CD4-positive, alpha-beta memory T cell (primary cell): ENCODE measurements at regions not wholly inside any gene's neighbourhood (a gene's known extent, or its start where the extent isn't known, plus 50 kb on each side); places are given as distances from the start of the nearest gene placed in this dataset.

Experiments used
- CTCF ChIA-PET: fragments of 350-600 bp; sonication (Branson Sonifier 250); formaldehyde crosslinking; loops from one replicate; lab custom pipeline; 2021; ENCODE audit warnings: inconsistent platforms; ENCODE audit not compliant: partially characterized antibody; lab: Charles Lee
- POLR2A ChIA-PET: fragments of 350-600 bp; sonication (Branson Sonifier 250); formaldehyde crosslinking; loops from one replicate; lab custom pipeline; 2021; ENCODE audit not compliant: partially characterized antibody; lab: Charles Lee
- DNase-seq, 5 donors: peaks; one replicate each; pipeline versions ENCODE4 v3.0.0 to v3.0.0-alpha.2; 2020 to 2022; ENCODE audit warnings: mixed read lengths in 1 of 5
- H3K27ac ChIP-seq: one replicate; pipeline ENCODE4 v1.7.0; 2013; ENCODE audit warnings: low read depth, low read length
- H3K27me3 ChIP-seq: 2 replicates; pipeline ENCODE4 v1.7.0; 2013; ENCODE audit warnings: mild to moderate bottlenecking, low read length, moderate library complexity; ENCODE audit not compliant: insufficient read depth
- H3K36me3 ChIP-seq: 2 replicates; pipeline ENCODE4 v1.7.0; 2013; ENCODE audit warnings: mild to moderate bottlenecking, low read length, moderate library complexity; ENCODE audit not compliant: insufficient read depth
- H3K4me1 ChIP-seq: 2 replicates; pipeline ENCODE4 v1.7.0; 2013; ENCODE audit warnings: mild to moderate bottlenecking, low read length, moderate library complexity; ENCODE audit not compliant: insufficient read depth
- H3K4me3 ChIP-seq, 2 donors: one replicate each; pipeline ENCODE4 v1.7.0; 2013; ENCODE audit warnings: low read length in 2 of 2, mild to moderate bottlenecking in 1 of 2
- H3K9me3 ChIP-seq, 2 donors: one replicate each; pipeline ENCODE4 v1.7.0; 2013; ENCODE audit warnings: low read length in 2 of 2, control low read depth in 1 of 2; ENCODE audit not compliant: control insufficient read depth in 1 of 2
- H3K27ac Mint-ChIP-seq, 7 donors: one replicate each; pipeline ENCODE4 v1.8.0; 2020 to 2021; ENCODE audit warnings: mixed read lengths in 7 of 7, mild to moderate bottlenecking in 6 of 7, inconsistent platforms in 3 of 7, moderate library complexity in 3 of 7
- H3K27me3 Mint-ChIP-seq, 2 donors: one replicate each; pipeline ENCODE4 v1.8.0; 2020 to 2021; ENCODE audit warnings: mixed read lengths in 2 of 2
- H3K36me3 Mint-ChIP-seq, 2 donors: one replicate each; pipeline ENCODE4 v1.8.0; 2020 to 2021; ENCODE audit warnings: mixed read lengths in 2 of 2, inconsistent platforms in 1 of 2, mild to moderate bottlenecking in 1 of 2
- H3K4me1 Mint-ChIP-seq, 4 donors: one replicate each; pipeline ENCODE4 v1.8.0; 2020 to 2021; ENCODE audit warnings: mixed read lengths in 4 of 4, mild to moderate bottlenecking in 1 of 4
- H3K4me3 Mint-ChIP-seq, 8 donors: one replicate each; pipeline ENCODE4 v1.8.0; 2020 to 2021; ENCODE audit warnings: mixed read lengths in 8 of 8, mild to moderate bottlenecking in 7 of 8, moderate library complexity in 6 of 8, inconsistent platforms in 3 of 8
- H3K9me3 Mint-ChIP-seq, 8 donors: one replicate each; pipeline ENCODE4 v1.8.0; 2020 to 2021; ENCODE audit warnings: mixed read lengths in 8 of 8, mild to moderate bottlenecking in 5 of 8, inconsistent platforms in 3 of 8, moderate library complexity in 1 of 8
- intact Hi-C: fragments of 100-400 bp; cut with micrococcal nuclease; formaldehyde crosslinking; loops from one replicate; pipeline ENCODE4 v1.15.1; 2023

- Mint-ChIP-seq H3K36me3 (no peaks in the 10 kb centered on the region), H3K4me3 (no peak overlapping the region), H3K4me1 (peaks cover 0 to 3% (median 0%) of the 10 kb centered on the region in 4 donors), H3K27ac (no peak overlapping the region), H3K9me3 (peaks cover 0 to 2% (median 0%) of the 10 kb centered on the region in 8 donors), H3K27me3 (peaks cover 0 to 1% of the 10 kb centered on the region in 2 donors)
- no peaks in the 10 kb centered on the region for H3K4me1 ChIP-seq
- H3K36me3 ChIP-seq, result no peaks in the 10 kb centered on the region
- H3K27ac ChIP-seq, result no peak overlapping the region
- ChIA-PET CTCF (no interaction called here), POLR2A (no interaction called here)
- intact Hi-C loops, result no loop called here
- no peak for DNase-seq
- no peaks in the 10 kb centered on the region for H3K9me3 ChIP-seq
- no peaks in the 10 kb centered on the region for H3K27me3 ChIP-seq
- H3K4me3 ChIP-seq, result no peak overlapping the region
Measured at GRCh38 chr20:11207749-11208502, 534.1 kb upstream of the JAG1 start.

- POLR2A ChIA-PET, result no interaction called here
Measured at GRCh38 chr20:11210611-11211010, 536.8 kb upstream of the JAG1 start.

GRCh38 chr20:11212272-11212671 lies 538.5 kb upstream of the JAG1 start:
- Mint-ChIP-seq H3K27me3 (peaks cover 0 to 1% of the 10 kb centered on the region in 2 donors), H3K27ac (no peak overlapping the region), H3K36me3 (no peaks in the 10 kb centered on the region), H3K4me3 (no peak overlapping the region), H3K4me1 (no peaks in the 10 kb centered on the region), H3K9me3 (peaks cover 0 to 3% (median 0%) of the 10 kb centered on the region in 8 donors)
- no peak for DNase-seq
- ChIA-PET CTCF (no interaction called here), POLR2A (no interaction called here)
- H3K27me3 ChIP-seq, result no peaks in the 10 kb centered on the region
- no peaks in the 10 kb centered on the region for H3K9me3 ChIP-seq
- intact Hi-C loops, result no loop called here
- no peak overlapping the region for H3K27ac ChIP-seq
- H3K4me1 ChIP-seq, result no peaks in the 10 kb centered on the region
- no peak overlapping the region for H3K4me3 ChIP-seq
- no peaks in the 10 kb centered on the region for H3K36me3 ChIP-seq

More at GRCh38 chr20:11210611-11211010, 536.8 kb upstream of the JAG1 start:
- H3K4me1 ChIP-seq, result no peaks in the 10 kb centered on the region
- no peaks in the 10 kb centered on the region for H3K9me3 ChIP-seq
- H3K27me3 ChIP-seq, result no peaks in the 10 kb centered on the region
- no peaks in the 10 kb centered on the region for H3K36me3 Mint-ChIP-seq
- peaks cover 0 to 3% (median 0%) of the 10 kb centered on the region in 8 donors for H3K9me3 Mint-ChIP-seq
- H3K4me1 Mint-ChIP-seq, result no peaks in the 10 kb centered on the region
- H3K4me3 ChIP-seq, result no peak overlapping the region
- peaks cover 0 to 1% of the 10 kb centered on the region in 2 donors for H3K27me3 Mint-ChIP-seq
- H3K4me3 Mint-ChIP-seq, result no peak overlapping the region
- H3K27ac Mint-ChIP-seq, result no peak overlapping the region
- no peak overlapping the region for H3K27ac ChIP-seq
- H3K36me3 ChIP-seq, result no peaks in the 10 kb centered on the region
- CTCF ChIA-PET, result no interaction called here
- intact Hi-C loops, result no loop called here
- DNase-seq, result no peak

GRCh38 chr20:11212902-11213301 lies 539.1 kb upstream of the JAG1 start:
- no peaks in the 10 kb centered on the region for H3K4me1 Mint-ChIP-seq
- H3K36me3 ChIP-seq, result no peaks in the 10 kb centered on the region
- no peaks in the 10 kb centered on the region for H3K9me3 ChIP-seq
- H3K9me3 Mint-ChIP-seq, result peaks cover 0 to 3% (median 0%) of the 10 kb centered on the region in 8 donors
- ChIA-PET CTCF (no interaction called here), POLR2A (no interaction called here)
- no peak for DNase-seq
- no peak overlapping the region for H3K27ac ChIP-seq
- H3K4me3 ChIP-seq, result no peak overlapping the region
- no peak overlapping the region for H3K27ac Mint-ChIP-seq
- H3K27me3 Mint-ChIP-seq, result peaks cover 0 to 1% of the 10 kb centered on the region in 2 donors
- intact Hi-C loops, result no loop called here
- no peaks in the 10 kb centered on the region for H3K27me3 ChIP-seq
- H3K36me3 Mint-ChIP-seq, result no peaks in the 10 kb centered on the region
- no peaks in the 10 kb centered on the region for H3K4me1 ChIP-seq
- H3K4me3 Mint-ChIP-seq, result no peak overlapping the region

GRCh38 chr20:11214256-11214840 lies 540.5 kb upstream of the JAG1 start:
- intact Hi-C loops, result no loop called here

GRCh38 chr20:11216451-11217314 lies 542.9 kb upstream of the JAG1 start:
- CTCF ChIA-PET, result no interaction called here

More at GRCh38 chr20:11214256-11214840, 540.5 kb upstream of the JAG1 start:
- Histone ChIP-seq H3K36me3 (no peaks in the 10 kb centered on the region), H3K4me3 (no peak overlapping the region), H3K9me3 (no peaks in the 10 kb centered on the region), H3K27ac (no peak overlapping the region), H3K27me3 (no peaks in the 10 kb centered on the region), H3K4me1 (no peaks in the 10 kb centered on the region)
- Mint-ChIP-seq H3K27ac (peak overlapping the region in 1 of 7 donors; percentile 7), H3K36me3 (no peaks in the 10 kb centered on the region), H3K4me3 (peak overlapping the region in 1 of 8 donors; percentile 32), H3K4me1 (no peaks in the 10 kb centered on the region), H3K27me3 (peaks cover 0 to 1% of the 10 kb centered on the region in 2 donors), H3K9me3 (peaks cover 0 to 3% (median 0%) of the 10 kb centered on the region in 8 donors)
- ChIA-PET POLR2A (no interaction called here), CTCF (no interaction called here)
- DNase-seq, result no peak

More at GRCh38 chr20:11216451-11217314, 542.9 kb upstream of the JAG1 start:
- Mint-ChIP-seq H3K4me1 (no peaks in the 10 kb centered on the region), H3K4me3 (no peak overlapping the region), H3K27me3 (no peaks in the 10 kb centered on the region), H3K27ac (no peak overlapping the region), H3K9me3 (peaks cover 0 to 3% (median 0%) of the 10 kb centered on the region in 8 donors), H3K36me3 (no peaks in the 10 kb centered on the region)
- no peak for DNase-seq
- Histone ChIP-seq H3K9me3 (no peaks in the 10 kb centered on the region), H3K4me3 (no peak overlapping the region), H3K27ac (no peak overlapping the region), H3K4me1 (no peaks in the 10 kb centered on the region), H3K36me3 (no peaks in the 10 kb centered on the region), H3K27me3 (no peaks in the 10 kb centered on the region)
- intact Hi-C loops, result no loop called here
- POLR2A ChIA-PET, result no interaction called here
